A673 (cell line): ENCODE measurements at regions not wholly inside any gene's neighbourhood (a gene's known extent, or its start where the extent isn't known, plus 50 kb on each side); places are given as distances from the start of the nearest gene placed in this dataset.

ENCODE experiments used
- BruUV-seq: library from RNA; stranded (reverse); fragments of 400-500 nt; replicated peaks from 2 replicates; lab custom pipeline; 2021; lab: Mats Ljungman, UMichigan
- CTCF ChIA-PET: fragments of 300-600 bp; sonication (Branson Sonifier 250); formaldehyde crosslinking; loops from one replicate; lab custom pipeline; 2022; ENCODE audit warnings: antibody characterized with exemption; lab: Charles Lee
- POLR2A ChIA-PET: fragments of 300-600 bp; sonication (Branson Sonifier 250); formaldehyde crosslinking; loops from one replicate; lab custom pipeline; 2022; ENCODE audit warnings: antibody characterized with exemption; ENCODE audit not compliant: low non-redundant PET; lab: Charles Lee
- DNase-seq: peaks from one replicate; pipeline ENCODE4 v3.0.0-alpha.2; 2015; ENCODE audit warnings: low spot score
- H3K27ac ChIP-seq: fragments of 200-600 bp; sonication (generic); 2 replicates; pipeline ENCODE4 v1.5.1; 2016; ENCODE audit warnings: mixed run types, low read depth, mild to moderate bottlenecking, mixed read lengths, antibody characterized with exemption, low read length; ENCODE audit not compliant: poor library complexity, severe bottlenecking
- H3K27me3 ChIP-seq: fragments of 200-600 bp; sonication (generic); replicated peaks from 2 replicates; pipeline ENCODE4 v1.6.1; 2017; ENCODE audit warnings: mixed run types, low read depth, mild to moderate bottlenecking, mixed read lengths, antibody characterized with exemption, low read length; ENCODE audit not compliant: insufficient read depth, poor library complexity
- H3K36me3 ChIP-seq: fragments of 200-600 bp; sonication (generic); 2 replicates; pipeline ENCODE4 v1.6.1; 2016; ENCODE audit warnings: mixed run types, mild to moderate bottlenecking, mixed read lengths, antibody characterized with exemption, low read length; ENCODE audit not compliant: insufficient read depth, poor library complexity, severe bottlenecking
- H3K4me1 ChIP-seq: fragments of 200-600 bp; sonication (generic); 2 replicates; pipeline ENCODE4 v1.6.1; 2017; ENCODE audit warnings: mixed run types, mild to moderate bottlenecking, mixed read lengths, antibody characterized with exemption, low read length; ENCODE audit not compliant: insufficient read depth, poor library complexity, severe bottlenecking
- H3K4me3 ChIP-seq: fragments of 200-600 bp; sonication (generic); 2 replicates; pipeline ENCODE4 v1.5.1; 2016; ENCODE audit warnings: low read depth, mixed run types, mild to moderate bottlenecking, mixed read lengths, low read length; ENCODE audit not compliant: poor library complexity, severe bottlenecking
- H3K9me3 ChIP-seq: fragments of 200-600 bp; sonication (generic); 2 replicates; pipeline ENCODE4 v1.6.1; 2016; ENCODE audit warnings: mixed run types, low read depth, mild to moderate bottlenecking, mixed read lengths, antibody characterized with exemption, low read length; ENCODE audit not compliant: poor library complexity, severe bottlenecking
- CTCF ChIP-seq: fragments of 300-800, 200-600 bp; sonication (generic); conservative IDR thresholded peaks from 2 replicates; pipeline ENCODE4 v1.5.1; 2017; ENCODE audit warnings: low read depth, mild to moderate bottlenecking, antibody characterized with exemption, low read length, moderate library complexity, mixed read lengths
- EZH2 ChIP-seq: fragments of 200-600 bp; sonication (generic); IDR thresholded peaks from 2 replicates; pipeline ENCODE4 v1.6.1; 2017; ENCODE audit warnings: borderline replicate concordance, low read depth, mild to moderate bottlenecking, mixed read lengths, antibody characterized with exemption, low read length; ENCODE audit not compliant: poor library complexity, severe bottlenecking
- intact Hi-C: fragments of 100-400 bp; cut with micrococcal nuclease; formaldehyde crosslinking; loops from one replicate; pipeline ENCODE4 v1.10.0; 2022; ENCODE audit not compliant: unreplicated experiment

- no peak for DNase-seq
- no peaks in the 10 kb centered on the region for H3K27me3 ChIP-seq
- intact Hi-C loops, result no loop called here
- H3K36me3 ChIP-seq, result no peaks in the 10 kb centered on the region
- no peak for TF ChIP-seq EZH2
- no peak for TF ChIP-seq CTCF
- H3K4me3 ChIP-seq, result no peak overlapping the region
- POLR2A ChIA-PET, result interaction anchor here (0.7 kb wide), 1 partner anchor 18 kb away, joined by 4 read pairs; no protein-coding TSS in a partner anchor
- H3K4me1 ChIP-seq, result no peaks in the 10 kb centered on the region
- CTCF ChIA-PET, result no interaction called here
- BruUV-seq, result no TSS peak
- H3K9me3 ChIP-seq, result no peaks in the 10 kb centered on the region
- no peak overlapping the region for H3K27ac ChIP-seq
Measured at GRCh38 chr4:145338568-145338967, 143.1 kb upstream of the SMAD1 start.

- POLR2A ChIA-PET, result no interaction called here
Measured at GRCh38 chr4:145337391-145337790, 144.3 kb upstream of the SMAD1 start.

GRCh38 chr4:145333786-145334185 is 147.9 kb upstream of the SMAD1 start:
- Histone ChIP-seq H3K4me1 (no peaks in the 10 kb centered on the region), H3K9me3 (no peaks in the 10 kb centered on the region), H3K4me3 (no peak overlapping the region), H3K27ac (no peak overlapping the region), H3K27me3 (no peaks in the 10 kb centered on the region), H3K36me3 (no peaks in the 10 kb centered on the region)
- intact Hi-C loops, result no loop called here
- BruUV-seq, result no TSS peak
- DNase-seq, result no peak
- no peak for TF ChIP-seq CTCF
- TF ChIP-seq EZH2, result no peak
- ChIA-PET CTCF (no interaction called here), POLR2A (no interaction called here)

More at GRCh38 chr4:145337391-145337790, 144.3 kb upstream of the SMAD1 start:
- Histone ChIP-seq H3K4me3 (no peak overlapping the region), H3K36me3 (no peaks in the 10 kb centered on the region), H3K9me3 (no peaks in the 10 kb centered on the region), H3K27ac (no peak overlapping the region), H3K27me3 (no peaks in the 10 kb centered on the region), H3K4me1 (no peaks in the 10 kb centered on the region)
- no TSS peak for BruUV-seq
- intact Hi-C loops, result no loop called here
- no peak for TF ChIP-seq CTCF
- TF ChIP-seq EZH2, result no peak
- CTCF ChIA-PET, result no interaction called here
- DNase-seq, result no peak
